Left lung (tissue), 4 donors: ENCODE measurements at regions not wholly inside any gene's neighbourhood (a gene's known extent, or its start where the extent isn't known, plus 50 kb on each side); places are given as distances from the start of the nearest gene placed in this dataset.

Experiments
- ATAC-seq: fragments of 200-7000 bp; cut with Tn5 transposase; one replicate; pipeline ENCODE4 v1.9.1; 2020; ENCODE audit warnings: moderate library complexity
- DNase-seq, 4 donors: peaks; one replicate each; pipeline ENCODE4 v3.0.0-alpha.2; 2013 to 2020
- H3K27ac ChIP-seq, 2 donors: fragments of 200-600 bp; sonication (generic) in 1 of 2; one replicate each; pipeline versions ENCODE4 v1.5.0 to v1.8.0; 2020 to 2021
- H3K27me3 ChIP-seq, 2 donors: fragments of 200-600 bp; sonication (generic) in 1 of 2; one replicate each; pipeline versions ENCODE4 v1.5.0 to v1.8.0; 2020 to 2021
- H3K36me3 ChIP-seq, 2 donors: fragments of 200-600 bp; sonication (generic) in 1 of 2; one replicate each; pipeline versions ENCODE4 v1.5.0 to v1.8.0; 2020 to 2021
- H3K4me1 ChIP-seq, 2 donors: fragments of 200-600 bp; one replicate each; pipeline ENCODE4 v1.8.0; 2021
- H3K4me3 ChIP-seq, 2 donors: fragments of 200-600 bp; sonication (generic) in 1 of 2; one replicate each; pipeline versions ENCODE4 v1.5.0 to v1.8.0; 2020 to 2021; ENCODE audit warnings: mild to moderate bottlenecking in 1 of 2
- H3K9me3 ChIP-seq, 2 donors: fragments of 200-600 bp; sonication (generic) in 1 of 2; one replicate each; pipeline versions ENCODE4 v1.5.0 to v1.8.0; 2020 to 2021
- intact Hi-C, 2 donors: fragments of 100-400 bp; cut with DNase I; formaldehyde crosslinking; loops; one replicate each; pipeline versions ENCODE4 v1.11.2 to v1.14.2; 2022
- TF ChIP-seq, protein P1 (sequence below), 2 donors: fragments of 200-600 bp; sonication (generic) in 1 of 2; IDR thresholded peaks; one replicate each; pipeline versions ENCODE4 v1.5.0 to v1.8.0; 2021; ENCODE audit warnings: antibody characterized with exemption in 2 of 2
- donor health status: DM: no; HTN: yes; CAD: no.
- donor health status: DM: no; HTN: no; CAD: no.

DNA sequence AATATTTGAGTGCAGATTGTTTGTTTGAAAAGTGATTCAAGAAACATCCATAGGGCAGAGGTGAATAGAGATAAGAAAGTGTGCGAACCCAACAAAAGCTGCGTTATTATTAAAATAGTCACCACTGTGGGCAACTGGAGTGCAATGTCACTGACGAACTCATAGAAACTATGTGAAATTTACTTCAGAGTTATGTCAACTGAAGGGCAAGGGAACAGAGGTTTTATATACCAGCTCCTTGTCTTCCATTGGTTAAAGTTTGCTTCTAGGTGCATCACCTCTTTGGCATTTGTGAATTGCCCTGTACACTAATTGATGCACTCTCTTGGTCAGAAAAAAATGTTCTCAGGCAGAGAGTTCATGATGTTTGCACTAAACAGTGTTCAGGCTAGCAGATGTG, 110.5 kb upstream of the NYAP2 start:
- no peaks in the 10 kb centered on the region for H3K36me3 ChIP-seq
- no peaks in the 10 kb centered on the region for H3K4me1 ChIP-seq
- DNase-seq (no peak), ATAC-seq (peak; percentile 18)
- no peaks in the 10 kb centered on the region for H3K27me3 ChIP-seq
- no peak overlapping the region for H3K4me3 ChIP-seq
- H3K9me3 ChIP-seq: peaks cover 0 to 3% of the 10 kb centered on the region in 2 donors
- no peak overlapping the region for H3K27ac ChIP-seq
- intact Hi-C loops: loop anchor here in 1 of 2 donors (10.0 kb wide), 1 partner anchor 366 kb away; no protein-coding TSS in a partner anchor
- TF ChIP-seq, protein P1, sequence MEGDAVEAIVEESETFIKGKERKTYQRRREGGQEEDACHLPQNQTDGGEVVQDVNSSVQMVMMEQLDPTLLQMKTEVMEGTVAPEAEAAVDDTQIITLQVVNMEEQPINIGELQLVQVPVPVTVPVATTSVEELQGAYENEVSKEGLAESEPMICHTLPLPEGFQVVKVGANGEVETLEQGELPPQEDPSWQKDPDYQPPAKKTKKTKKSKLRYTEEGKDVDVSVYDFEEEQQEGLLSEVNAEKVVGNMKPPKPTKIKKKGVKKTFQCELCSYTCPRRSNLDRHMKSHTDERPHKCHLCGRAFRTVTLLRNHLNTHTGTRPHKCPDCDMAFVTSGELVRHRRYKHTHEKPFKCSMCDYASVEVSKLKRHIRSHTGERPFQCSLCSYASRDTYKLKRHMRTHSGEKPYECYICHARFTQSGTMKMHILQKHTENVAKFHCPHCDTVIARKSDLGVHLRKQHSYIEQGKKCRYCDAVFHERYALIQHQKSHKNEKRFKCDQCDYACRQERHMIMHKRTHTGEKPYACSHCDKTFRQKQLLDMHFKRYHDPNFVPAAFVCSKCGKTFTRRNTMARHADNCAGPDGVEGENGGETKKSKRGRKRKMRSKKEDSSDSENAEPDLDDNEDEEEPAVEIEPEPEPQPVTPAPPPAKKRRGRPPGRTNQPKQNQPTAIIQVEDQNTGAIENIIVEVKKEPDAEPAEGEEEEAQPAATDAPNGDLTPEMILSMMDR (IDR thresholded peaks at IDR 0.05): no peak

DNA sequence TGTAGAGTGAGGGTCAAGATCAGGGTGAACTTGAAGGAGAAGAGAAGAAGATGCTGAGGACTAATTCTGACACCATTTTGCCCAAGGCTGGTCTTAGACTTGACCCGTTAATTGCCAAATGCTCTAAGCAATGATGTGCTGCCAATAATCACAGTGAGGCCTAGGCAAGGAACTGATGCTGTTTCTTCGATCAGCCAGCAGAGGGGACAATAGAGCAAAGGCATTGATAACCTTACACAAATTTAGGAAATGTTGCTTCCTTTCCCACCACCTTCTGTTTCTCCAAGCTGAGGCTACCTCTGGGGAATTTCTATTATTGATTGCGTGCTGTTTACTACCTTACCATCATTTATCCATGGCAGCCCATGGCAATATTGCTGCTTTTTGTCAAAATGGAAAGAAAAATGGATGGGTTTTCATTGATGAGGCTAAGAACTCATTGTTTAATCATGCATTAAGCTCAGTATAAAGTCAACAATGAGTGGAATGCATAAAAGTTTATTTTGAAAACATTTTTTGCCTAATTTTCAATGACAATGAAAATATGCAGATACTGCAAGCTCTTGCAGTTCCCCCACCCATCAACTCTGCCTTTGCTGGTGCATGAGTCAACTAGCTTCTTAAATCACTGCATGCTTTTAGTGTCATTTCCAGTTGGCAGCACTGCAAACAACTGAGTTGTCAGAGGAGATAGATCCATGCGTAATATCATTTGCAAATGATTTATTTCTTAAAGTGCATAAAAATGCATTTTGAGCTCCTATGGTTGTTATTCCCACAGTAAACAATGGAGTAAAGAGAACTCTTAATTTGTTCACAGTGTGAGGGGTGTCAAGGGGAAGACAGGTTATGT, 116.4 kb upstream of the NYAP2 start:
- ATAC-seq (peak; percentile 71), DNase-seq (peak in 1 of 4 donors; percentile 7)
- peaks cover 0 to 4% of the 10 kb centered on the region in 2 donors for H3K9me3 ChIP-seq
- no peaks in the 10 kb centered on the region for H3K4me1 ChIP-seq
- no peaks in the 10 kb centered on the region for H3K27me3 ChIP-seq
- H3K36me3 ChIP-seq: no peaks in the 10 kb centered on the region
- no peak overlapping the region for H3K27ac ChIP-seq
- TF ChIP-seq, protein P1 (IDR thresholded peaks at IDR 0.05): peak; percentile 45
- intact Hi-C loops: loop anchor here in 1 of 2 donors (10.0 kb wide), 1 partner anchor 372 kb away; no protein-coding TSS in a partner anchor
- no peak overlapping the region for H3K4me3 ChIP-seq

DNA sequence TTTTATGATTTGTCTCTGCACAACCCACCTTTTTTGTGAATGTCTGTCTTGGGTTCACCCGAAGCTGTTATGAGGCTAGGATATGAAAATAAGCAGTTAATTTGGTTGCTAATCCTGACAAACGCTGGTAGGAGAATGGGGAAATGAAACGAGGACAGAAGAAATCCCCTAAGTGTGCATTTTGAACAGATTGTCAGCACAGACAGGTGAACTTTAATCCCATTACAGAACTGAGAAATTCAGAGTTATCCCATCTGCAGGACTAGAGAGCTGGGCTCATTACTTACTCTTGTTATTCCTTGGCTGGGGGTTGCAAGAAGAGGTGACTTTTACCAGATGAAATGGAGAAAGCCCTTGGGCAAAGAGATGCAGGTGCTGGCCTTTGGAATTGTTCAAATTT, 123.3 kb upstream of the NYAP2 start:
- TF ChIP-seq, protein P1 (IDR thresholded peaks at IDR 0.05): no peak
- intact Hi-C loops: no loop called here
- Histone ChIP-seq H3K27ac (no peak overlapping the region), H3K9me3 (peaks cover 0 to 28% of the 10 kb centered on the region in 2 donors), H3K36me3 (no peaks in the 10 kb centered on the region), H3K4me1 (no peaks in the 10 kb centered on the region), H3K4me3 (no peak overlapping the region), H3K27me3 (no peaks in the 10 kb centered on the region)
- no peak for DNase-seq
- no peak for ATAC-seq

DNA sequence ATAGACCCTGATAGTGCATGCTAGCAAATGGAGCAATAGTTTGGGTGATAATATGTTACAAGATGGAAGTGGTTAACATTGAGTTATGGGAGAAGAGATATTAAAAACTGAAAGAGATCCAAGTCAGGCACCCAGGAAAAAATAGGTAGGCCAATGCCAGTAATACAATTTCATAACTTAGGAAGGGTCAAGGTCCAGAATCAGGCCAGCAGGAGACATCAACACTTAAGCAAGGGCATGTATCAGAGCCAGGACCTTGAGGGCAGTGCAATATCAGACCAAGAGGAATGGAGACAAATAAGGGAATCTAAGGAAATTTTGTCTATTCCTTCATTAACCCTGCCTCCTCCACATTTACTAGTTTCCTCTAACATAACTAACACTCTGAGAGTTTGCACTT, 124.1 kb upstream of the NYAP2 start:
- Histone ChIP-seq H3K27me3 (no peaks in the 10 kb centered on the region), H3K27ac (no peak overlapping the region), H3K4me1 (no peaks in the 10 kb centered on the region), H3K4me3 (no peak overlapping the region), H3K9me3 (peaks cover 0 to 28% of the 10 kb centered on the region in 2 donors), H3K36me3 (no peaks in the 10 kb centered on the region)
- ATAC-seq (no peak), DNase-seq (no peak)
- intact Hi-C loops: no loop called here
- TF ChIP-seq, protein P1 (IDR thresholded peaks at IDR 0.05): no peak

DNA sequence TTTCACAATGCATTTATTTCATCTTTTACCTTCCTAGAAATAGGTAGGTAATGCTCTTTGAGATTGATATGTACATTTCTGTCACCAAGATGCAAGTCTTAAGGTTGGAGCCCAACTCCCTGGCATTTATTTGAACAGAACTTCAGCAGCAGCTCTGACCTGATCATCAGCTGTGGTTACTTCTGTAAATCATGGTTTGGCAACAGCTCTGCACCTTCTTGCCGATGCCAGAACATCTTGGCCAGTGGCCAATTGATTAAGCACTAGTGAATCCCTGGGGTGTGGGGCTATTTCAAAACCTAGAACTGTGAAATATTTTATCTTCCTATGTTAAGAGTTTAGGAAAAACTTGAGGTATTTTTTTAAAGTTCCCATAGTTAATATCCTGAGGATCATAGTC, 124.8 kb upstream of the NYAP2 start:
- TF ChIP-seq, protein P1 (IDR thresholded peaks at IDR 0.05): no peak
- no peak overlapping the region for H3K4me3 ChIP-seq
- H3K27ac ChIP-seq: no peak overlapping the region
- no peaks in the 10 kb centered on the region for H3K4me1 ChIP-seq
- ATAC-seq: no peak
- H3K27me3 ChIP-seq: no peaks in the 10 kb centered on the region
- intact Hi-C loops: no loop called here
- H3K36me3 ChIP-seq: no peaks in the 10 kb centered on the region
- no peak for DNase-seq
- H3K9me3 ChIP-seq: peaks cover 0 to 28% of the 10 kb centered on the region in 2 donors
